HL-60 (cell line): ENCODE measurements at regions not wholly inside any gene's neighbourhood (a gene's known extent, or its start where the extent isn't known, plus 50 kb on each side); places are given as distances from the start of the nearest gene placed in this dataset.

ENCODE experiments used
- DNase-seq, 2 experiments: peaks; one replicate each; pipeline ENCODE4 v3.0.0-alpha.2; 2010 to 2020; ENCODE audit warnings: low read depth in 1 of 2, low spot score in 1 of 2
- H3K27ac ChIP-seq: fragments of 250-450 bp; sonication (Bioruptor Pico); replicated peaks from 2 replicates; pipeline ENCODE4 v1.5.1; 2020; ENCODE audit warnings: mild to moderate bottlenecking, moderate library complexity
- H3K27me3 ChIP-seq: fragments of 250-450 bp; sonication (Bioruptor Pico); 2 replicates; pipeline ENCODE4 v1.5.1; 2021; ENCODE audit warnings: mild to moderate bottlenecking, moderate library complexity; ENCODE audit not compliant: insufficient read depth, poor library complexity, severe bottlenecking
- H3K4me3 ChIP-seq: replicated peaks from 2 replicates; pipeline ENCODE4 v1.5.1; 2011; ENCODE audit warnings: mild to moderate bottlenecking, control low read depth, low read length; ENCODE audit not compliant: insufficient read depth
- GABPA ChIP-seq: IDR thresholded peaks from 2 replicates; pipeline ENCODE4 v1.6.1; 2012; ENCODE audit warnings: low read depth
- POLR2AphosphoS5 ChIP-seq: IDR thresholded peaks from 2 replicates; pipeline ENCODE4 v1.6.1; 2012; ENCODE audit warnings: low read depth
- SPI1 ChIP-seq: IDR thresholded peaks from 2 replicates; pipeline ENCODE4 v1.6.1; 2012; ENCODE audit warnings: low read depth, mild to moderate bottlenecking, borderline replicate concordance
- TF ChIP-seq, protein P1 (sequence below): IDR thresholded peaks from 2 replicates; pipeline ENCODE4 v1.6.1; 2012; ENCODE audit warnings: low read depth; ENCODE audit not compliant: insufficient replicate concordance
- TF ChIP-seq, protein P2 (sequence below): IDR thresholded peaks from one replicate; pipeline ENCODE4 v1.5.1; 2011; ENCODE audit warnings: low read length, control low read depth, inconsistent platforms; ENCODE audit not compliant: insufficient read depth

DNA sequence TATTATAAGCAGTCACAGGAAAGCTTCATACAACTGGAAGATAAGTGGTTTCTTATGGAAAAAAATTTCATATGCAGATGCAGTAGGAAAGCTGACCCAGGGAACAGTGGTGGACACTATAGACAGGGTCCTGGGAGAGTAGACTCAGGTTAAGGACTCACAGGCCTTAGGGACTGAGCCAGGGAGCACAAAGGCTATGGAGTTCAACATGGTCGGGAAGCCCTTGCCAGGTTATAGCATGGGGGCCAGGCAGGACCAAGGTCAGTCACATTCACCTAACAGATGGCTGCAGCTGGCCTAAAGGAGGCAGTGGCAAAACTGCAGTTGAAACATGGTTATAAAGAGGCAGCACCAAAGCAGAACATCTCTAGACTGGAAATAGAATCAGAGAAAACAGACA is 54.9 kb upstream of the UNC5B start:
- Histone ChIP-seq H3K4me3 (no peak overlapping the region), H3K27me3 (no peaks in the 10 kb centered on the region), H3K27ac (no peak overlapping the region)
- TF ChIP-seq, protein P1, sequence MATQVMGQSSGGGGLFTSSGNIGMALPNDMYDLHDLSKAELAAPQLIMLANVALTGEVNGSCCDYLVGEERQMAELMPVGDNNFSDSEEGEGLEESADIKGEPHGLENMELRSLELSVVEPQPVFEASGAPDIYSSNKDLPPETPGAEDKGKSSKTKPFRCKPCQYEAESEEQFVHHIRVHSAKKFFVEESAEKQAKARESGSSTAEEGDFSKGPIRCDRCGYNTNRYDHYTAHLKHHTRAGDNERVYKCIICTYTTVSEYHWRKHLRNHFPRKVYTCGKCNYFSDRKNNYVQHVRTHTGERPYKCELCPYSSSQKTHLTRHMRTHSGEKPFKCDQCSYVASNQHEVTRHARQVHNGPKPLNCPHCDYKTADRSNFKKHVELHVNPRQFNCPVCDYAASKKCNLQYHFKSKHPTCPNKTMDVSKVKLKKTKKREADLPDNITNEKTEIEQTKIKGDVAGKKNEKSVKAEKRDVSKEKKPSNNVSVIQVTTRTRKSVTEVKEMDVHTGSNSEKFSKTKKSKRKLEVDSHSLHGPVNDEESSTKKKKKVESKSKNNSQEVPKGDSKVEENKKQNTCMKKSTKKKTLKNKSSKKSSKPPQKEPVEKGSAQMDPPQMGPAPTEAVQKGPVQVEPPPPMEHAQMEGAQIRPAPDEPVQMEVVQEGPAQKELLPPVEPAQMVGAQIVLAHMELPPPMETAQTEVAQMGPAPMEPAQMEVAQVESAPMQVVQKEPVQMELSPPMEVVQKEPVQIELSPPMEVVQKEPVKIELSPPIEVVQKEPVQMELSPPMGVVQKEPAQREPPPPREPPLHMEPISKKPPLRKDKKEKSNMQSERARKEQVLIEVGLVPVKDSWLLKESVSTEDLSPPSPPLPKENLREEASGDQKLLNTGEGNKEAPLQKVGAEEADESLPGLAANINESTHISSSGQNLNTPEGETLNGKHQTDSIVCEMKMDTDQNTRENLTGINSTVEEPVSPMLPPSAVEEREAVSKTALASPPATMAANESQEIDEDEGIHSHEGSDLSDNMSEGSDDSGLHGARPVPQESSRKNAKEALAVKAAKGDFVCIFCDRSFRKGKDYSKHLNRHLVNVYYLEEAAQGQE = no peak
- TF ChIP-seq GABPA = no peak
- no peak for TF ChIP-seq SPI1
- TF ChIP-seq POLR2AphosphoS5 = no peak
- TF ChIP-seq, protein P2, sequence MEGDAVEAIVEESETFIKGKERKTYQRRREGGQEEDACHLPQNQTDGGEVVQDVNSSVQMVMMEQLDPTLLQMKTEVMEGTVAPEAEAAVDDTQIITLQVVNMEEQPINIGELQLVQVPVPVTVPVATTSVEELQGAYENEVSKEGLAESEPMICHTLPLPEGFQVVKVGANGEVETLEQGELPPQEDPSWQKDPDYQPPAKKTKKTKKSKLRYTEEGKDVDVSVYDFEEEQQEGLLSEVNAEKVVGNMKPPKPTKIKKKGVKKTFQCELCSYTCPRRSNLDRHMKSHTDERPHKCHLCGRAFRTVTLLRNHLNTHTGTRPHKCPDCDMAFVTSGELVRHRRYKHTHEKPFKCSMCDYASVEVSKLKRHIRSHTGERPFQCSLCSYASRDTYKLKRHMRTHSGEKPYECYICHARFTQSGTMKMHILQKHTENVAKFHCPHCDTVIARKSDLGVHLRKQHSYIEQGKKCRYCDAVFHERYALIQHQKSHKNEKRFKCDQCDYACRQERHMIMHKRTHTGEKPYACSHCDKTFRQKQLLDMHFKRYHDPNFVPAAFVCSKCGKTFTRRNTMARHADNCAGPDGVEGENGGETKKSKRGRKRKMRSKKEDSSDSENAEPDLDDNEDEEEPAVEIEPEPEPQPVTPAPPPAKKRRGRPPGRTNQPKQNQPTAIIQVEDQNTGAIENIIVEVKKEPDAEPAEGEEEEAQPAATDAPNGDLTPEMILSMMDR = no peak
- no peak for DNase-seq

DNA sequence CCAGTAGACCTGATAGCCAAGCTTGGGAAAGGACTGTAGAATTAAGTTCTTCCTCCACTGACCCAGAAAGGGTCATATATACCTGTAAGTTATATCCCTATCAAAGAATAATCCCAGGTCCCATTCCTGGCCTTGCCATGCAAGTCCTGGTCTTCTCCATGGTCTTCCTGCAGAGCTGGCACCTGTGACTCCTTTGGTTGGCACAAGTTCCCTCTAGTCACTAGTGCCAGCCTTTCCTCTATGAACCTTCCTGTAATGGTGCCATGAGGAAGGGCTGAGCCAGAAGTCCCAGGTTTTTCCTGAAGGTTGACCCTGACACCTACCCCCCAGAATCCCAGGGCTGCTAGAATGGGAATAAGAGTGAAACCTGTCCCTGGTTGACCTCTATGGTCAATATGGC is 54.1 kb upstream of the UNC5B start:
- H3K4me3 ChIP-seq = no peak overlapping the region
- DNase-seq = no peak
- no peaks in the 10 kb centered on the region for H3K27me3 ChIP-seq
- TF ChIP-seq, protein P2 = no peak
- no peak overlapping the region for H3K27ac ChIP-seq

DNA sequence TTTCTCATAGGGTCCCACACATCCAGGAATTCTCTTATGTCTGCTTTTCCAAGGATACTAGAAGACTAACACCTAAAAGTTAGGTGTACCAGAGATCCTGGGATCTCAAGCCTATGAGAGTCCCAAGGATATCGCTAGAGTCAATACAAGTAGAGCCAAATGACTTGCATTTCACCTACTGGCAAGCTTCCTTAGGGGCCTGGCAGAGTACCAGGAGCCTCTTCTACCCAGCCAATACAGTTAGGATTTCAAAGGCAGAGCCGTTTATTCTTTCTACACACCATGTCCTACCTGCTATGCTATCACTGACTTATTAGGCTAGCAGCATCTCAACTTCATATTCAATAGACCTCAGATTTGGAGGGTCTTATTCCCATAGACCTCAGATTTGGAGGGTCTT is 53.5 kb upstream of the UNC5B start:
- TF ChIP-seq SPI1 = no peak
- TF ChIP-seq, protein P1 = no peak
- TF ChIP-seq, protein P2 = no peak
- TF ChIP-seq POLR2AphosphoS5 = no peak
- no peak for TF ChIP-seq GABPA
- H3K27me3 ChIP-seq = no peaks in the 10 kb centered on the region
- no peak overlapping the region for H3K4me3 ChIP-seq
- DNase-seq = no peak
- H3K27ac ChIP-seq = no peak overlapping the region

DNA sequence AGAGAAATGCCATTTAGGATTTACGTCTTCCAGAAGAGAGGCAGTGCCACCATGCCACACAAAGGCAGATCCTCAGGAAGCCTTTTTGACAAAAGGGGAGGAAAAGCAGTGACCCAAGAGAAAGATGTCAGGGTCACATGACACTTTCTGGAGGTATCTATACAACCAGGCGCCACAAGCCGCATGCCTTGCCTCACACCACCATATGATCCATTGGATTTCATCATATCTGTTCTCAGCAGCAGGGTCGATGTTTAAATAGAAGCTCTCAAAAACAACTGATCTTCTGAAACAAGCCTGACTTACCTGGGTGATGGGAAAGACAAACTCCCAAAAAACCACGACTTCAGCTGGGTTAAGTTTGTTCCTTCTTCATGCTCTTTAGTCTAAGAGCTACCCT is 52.5 kb upstream of the UNC5B start:
- TF ChIP-seq GABPA (no peak), SPI1 (no peak), POLR2AphosphoS5 (no peak)
- TF ChIP-seq, protein P2 = no peak
- TF ChIP-seq, protein P1 = no peak
- no peak for DNase-seq
- Histone ChIP-seq H3K4me3 (no peak overlapping the region), H3K27me3 (peaks cover 3% of the 10 kb centered on the region), H3K27ac (no peak overlapping the region)
